H4 (cell line): ENCODE measurements at regions not wholly inside any gene's neighbourhood (a gene's known extent, or its start where the extent isn't known, plus 50 kb on each side); places are given as distances from the start of the nearest gene placed in this dataset.
"Not testable (repeated sequence)": the region's sequence is repeated elsewhere in the genome, so short reads cannot be mapped to it uniquely, and the experiment has no call there.

Source experiments
- DNase-seq: peaks from one replicate; pipeline ENCODE4 v3.0.0-alpha.2; 2015; ENCODE audit warnings: low spot score

DNA sequence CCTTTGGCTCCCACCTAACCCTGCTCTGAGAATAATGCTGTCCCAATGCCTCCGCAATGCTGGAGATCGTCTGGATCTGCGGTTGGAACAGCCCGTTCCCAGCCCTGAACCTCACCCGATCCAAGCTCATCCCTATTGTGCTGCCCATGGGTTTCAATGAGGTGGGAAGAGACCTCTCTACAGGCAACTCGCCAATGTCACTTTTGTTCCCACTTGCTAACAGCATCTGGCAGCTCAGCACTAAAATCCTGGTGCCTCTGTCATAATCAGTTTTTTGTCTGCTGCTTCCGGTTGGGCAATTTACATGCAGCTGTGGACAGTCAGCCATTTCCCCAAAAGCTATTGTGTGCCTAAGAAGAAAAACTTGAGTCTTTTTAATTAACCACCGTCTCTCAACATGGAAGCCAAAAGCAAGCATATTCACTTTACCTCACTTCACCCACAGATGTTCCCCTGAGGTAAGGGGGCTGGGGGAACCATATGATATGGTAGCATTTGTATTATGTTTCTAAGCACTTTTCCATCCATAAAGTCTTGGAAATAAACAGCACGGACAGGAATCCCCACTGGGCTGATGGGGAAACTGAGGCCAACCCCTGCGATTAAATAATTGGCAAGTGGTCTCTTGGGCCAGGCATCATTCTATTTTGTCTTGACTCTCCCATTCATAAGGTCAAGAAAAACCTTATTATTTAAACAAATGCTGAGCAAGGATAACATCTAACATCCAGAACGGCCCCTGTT, 159.2 kb upstream of the CDH5 start:
- DNase-seq: no peak

DNA sequence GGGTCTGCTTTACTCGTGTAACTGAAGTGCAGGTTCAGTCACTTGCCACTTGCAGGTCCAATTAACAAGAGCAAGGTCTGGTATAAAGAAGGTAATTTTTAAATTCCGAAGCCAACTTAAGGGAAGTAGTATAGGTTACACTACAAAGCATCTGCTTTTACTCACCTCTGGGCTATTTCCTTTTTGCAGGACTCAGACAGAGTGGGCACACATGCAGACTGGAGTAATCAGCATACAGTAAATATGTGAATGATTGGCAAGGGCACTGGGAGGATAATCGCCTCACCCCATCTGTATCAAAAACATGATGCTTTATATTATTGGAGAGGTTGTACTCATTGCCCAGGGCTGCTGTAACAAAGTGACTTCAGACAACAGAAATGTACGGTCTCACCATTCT, 160.1 kb upstream of the CDH5 start:
- DNase-seq: no peak

DNA sequence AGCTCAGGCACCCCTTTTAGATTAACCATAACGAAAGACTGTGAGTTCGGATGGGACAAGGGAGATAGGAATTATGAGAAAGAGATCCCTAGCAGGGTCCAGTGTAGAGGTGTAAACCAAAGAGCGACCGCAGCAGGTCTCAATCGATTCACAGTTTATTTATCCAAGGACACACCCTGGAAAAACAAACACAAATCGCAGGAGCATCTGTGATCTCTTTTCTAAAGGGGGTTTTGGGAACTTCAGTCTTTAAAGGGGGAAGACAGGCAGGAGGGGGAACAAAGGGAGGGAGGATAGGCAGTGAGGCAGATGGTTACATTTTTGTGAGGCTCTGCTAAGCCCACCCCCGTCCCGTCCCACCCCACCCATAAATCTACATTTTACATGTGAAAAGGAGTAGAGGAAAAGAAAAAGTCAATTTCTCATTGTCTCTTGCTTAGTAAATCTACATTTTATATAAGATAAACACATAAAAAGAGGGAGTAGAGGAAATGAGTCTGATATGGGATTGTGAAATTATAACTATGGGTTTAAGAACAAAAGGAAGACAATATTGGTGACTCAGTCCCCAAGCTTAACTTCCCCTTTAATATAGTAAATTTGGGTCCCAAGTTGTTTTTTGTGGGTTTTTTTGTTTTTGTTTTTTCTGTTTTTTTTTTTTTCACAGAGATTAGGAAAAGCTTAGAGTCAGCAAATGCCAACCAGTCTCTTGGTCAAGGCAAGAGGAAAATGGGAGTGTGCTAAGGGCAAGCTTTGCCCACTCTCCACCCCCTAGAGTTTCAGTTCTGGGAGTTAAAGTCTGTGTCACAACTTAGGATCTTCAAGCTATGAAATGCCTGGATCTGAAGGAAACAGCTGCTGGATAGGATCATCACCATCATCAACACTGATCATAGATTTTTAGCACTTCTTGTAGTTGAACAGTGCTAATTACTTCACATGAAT, 160.9 kb upstream of the CDH5 start:
- DNase-seq: no peak

DNA sequence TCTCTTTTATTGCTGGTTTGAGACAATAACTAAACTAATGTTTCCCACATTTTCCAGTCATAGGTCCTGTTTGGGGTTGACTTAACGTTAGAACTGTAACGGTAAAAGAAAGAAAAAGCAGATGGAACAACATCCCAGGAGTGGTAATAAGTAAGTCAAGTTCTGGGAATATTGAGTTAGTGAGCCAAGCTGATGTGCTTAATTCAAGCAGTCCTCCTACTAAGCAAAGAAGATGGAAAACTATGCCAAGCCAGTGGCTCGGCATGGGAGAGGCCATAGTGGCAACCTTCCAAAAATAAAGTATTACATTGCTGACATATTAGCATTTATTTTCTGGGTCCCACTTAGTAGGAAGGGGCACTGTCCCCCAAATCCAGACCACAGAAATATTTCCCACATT, 161.7 kb upstream of the CDH5 start:
- peak; percentile 27 for DNase-seq

DNA sequence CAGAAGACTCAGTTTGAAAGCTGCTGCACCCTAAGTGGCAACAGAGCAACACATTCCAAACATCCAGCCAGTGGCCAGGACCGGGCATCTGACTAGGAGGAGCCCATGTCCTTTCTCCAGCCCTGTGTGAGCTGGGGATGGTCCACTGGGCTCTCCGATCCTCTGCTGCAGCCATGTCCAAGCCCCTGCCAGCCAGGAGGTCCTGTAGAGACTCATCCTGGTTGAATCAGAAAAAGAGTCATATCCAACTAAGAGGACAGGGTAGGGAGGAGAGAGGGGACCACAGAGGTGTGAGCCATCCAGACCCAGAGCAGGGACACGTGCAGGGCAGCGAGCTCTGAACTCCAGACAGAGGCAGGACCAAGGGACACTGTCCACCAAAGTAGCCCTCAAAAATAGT, 163.0 kb upstream of the CDH5 start:
- DNase-seq: no peak

DNA sequence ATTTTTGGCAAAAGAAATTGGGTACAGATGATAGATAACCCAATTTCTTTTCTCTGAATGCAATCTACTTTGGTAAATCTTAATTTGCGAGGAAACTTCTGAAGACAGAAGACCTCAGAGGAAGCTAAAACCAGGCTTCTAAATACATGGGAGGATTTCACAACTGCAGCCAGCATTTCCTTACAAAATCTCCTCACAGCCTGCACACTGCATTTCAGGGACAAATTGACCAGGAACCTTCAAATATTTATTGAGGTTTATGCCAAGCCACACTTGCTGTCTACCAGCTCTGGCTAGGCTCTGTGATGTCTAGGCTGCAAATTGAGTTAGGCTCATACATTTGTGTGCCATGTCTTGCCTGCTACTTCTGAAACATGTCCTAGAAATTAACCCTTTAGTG, 167.3 kb upstream of the CDH5 start:
- DNase-seq: no peak

DNA sequence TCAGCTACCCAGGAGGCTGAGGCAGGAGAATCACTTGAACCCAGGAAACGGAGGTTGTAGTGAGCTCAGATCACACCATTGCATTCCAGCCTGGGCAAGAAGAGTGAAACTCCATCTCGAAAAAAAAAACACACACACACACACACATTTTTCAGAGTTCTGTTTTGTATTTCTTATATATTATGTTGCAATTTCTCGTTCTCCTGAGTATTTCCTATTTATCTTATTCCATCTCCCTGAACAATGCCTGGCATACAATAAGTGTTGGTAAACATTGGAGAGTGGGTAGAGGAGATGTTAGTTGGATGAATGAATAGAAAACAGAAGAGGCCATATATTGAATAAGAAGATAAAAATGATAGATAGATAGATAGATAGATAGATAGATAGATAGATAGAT, 167.8 kb upstream of the CDH5 start:
- no peak for DNase-seq

DNA sequence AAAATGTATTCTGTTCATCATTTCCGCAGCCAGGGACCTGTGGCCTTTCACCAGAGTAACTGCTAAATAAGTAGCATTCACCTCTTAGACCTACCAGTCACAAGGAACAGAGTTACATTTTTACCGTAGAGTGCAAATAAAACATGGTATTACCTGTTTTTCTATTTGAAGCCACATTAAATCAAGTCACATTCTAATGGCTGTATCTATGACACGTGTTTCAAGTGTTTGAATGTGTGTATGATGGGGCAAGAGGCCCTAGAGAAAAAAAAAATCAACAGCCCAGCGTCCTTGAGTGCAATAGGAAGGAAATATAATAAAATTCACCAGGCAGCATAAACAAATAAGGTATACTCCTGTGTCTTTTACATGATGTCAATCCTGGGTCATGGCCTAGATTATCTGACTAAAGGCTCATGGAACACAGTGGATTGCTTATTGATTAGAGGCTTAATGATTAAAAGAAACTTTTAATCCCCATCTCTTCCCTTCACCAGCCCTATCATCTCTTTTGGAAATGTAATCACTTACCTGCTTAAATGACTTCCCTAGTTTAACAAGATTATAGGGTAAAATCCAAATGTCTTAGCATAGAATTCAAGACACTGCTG, 168.7 kb upstream of the CDH5 start:
- DNase-seq: no peak

DNA sequence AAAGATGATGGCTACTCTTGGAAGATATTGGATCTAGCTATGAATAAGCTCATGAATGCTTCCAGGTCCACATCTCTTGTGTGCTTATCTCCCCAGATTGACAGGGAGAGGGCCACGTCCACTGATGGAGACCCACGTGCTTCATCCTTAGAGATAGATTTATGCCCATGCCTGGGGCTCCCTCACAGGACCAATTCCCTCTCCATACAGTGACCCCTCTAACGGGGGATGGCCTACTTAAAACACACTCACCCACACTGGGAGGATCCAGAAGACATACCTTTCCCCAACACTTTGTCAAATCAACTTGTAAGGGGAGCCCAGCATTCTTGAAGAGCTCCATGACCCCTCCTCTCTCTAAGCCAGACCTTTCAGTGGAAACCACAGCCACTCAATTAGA, 169.7 kb upstream of the CDH5 start:
- DNase-seq: no peak

DNA sequence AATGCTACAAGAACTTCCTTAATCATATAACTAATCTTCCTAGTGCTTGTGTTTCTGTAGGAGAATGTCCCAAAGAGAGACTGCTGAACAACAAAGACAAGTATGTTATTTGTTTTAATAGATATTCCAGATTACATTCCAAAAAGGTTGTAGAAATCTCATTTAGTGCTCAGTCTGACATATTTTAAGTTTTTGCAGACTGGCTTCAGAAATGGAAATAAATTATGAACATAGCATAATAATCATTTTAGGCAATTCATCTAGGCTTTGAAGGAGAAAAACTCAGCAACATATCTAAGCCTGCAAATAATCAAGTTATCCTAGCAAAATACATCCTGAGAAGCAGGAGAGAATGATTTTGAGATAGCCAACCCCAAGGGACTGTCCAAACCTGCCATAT, 171.6 kb upstream of the CDH5 start:
- DNase-seq: no peak

DNA sequence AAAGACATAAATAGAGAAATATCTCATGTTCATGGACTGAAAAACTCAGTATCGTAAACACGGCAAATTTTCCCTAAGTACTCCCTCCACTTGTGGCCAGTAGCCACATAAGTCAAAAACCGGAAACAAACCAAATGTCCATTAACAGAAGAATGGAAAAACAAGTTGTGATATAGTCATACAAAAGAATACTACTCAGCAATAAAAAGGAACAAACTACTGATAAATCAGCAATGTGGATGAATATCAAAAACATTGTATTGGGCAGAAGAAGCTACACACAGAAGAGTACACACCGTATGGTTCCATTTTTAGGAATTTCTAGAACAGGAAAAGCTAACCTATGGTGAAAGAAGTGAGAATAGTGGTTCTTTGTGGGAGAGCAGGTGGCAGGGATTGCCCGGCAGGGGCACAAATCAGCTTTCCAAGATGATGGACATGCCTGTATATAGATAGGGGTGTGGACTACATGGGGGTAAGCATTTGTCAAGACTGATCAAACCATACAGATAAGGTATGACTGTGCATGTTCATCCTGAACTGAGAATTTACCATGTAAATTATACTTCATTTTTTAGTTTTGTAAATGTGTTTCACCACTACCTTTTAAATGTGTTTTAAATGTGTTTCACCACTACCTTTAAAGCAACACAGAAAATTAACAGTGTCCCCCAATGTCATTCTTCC, 172.8 kb upstream of the CDH5 start:
- no peak for DNase-seq

DNA sequence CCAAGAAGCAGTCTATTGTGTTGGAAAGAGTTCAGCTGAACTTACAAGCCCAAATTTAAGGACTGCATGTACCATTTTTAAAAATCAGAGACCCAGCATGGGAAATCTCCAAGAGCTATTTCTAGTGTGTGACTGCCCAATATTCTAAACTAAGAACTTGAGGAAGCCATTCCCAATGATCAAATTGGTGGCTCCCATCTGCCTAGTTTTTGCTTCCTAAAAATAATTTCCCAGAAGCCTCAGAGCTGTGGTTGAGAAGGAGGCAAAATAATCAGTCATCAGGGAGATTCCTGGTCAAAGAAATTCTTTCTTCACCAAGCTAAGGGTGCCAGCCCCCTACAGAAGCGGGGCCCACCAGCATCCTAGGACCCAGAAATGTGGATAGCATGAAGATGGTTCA, 176.1 kb upstream of the CDH5 start:
- no peak for DNase-seq

DNA sequence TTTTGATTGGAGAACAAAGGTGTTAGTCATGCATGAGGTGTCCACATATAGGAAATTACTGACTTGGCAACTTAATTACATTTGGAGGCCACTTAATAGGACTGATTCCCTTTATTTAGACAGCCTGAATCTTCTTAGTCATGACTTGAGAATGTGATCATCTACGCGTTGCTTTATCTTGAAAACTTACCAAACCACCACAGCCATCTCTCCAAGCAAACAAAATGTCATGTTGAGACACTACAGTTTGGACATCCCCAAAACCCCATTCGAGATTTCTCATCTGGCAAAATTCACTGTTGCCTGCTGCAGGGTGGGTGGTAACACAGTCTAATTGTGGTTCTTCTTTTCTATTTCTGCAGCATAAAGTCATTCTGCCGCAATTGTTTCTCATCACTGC, 176.5 kb upstream of the CDH5 start:
- no peak for DNase-seq

DNA sequence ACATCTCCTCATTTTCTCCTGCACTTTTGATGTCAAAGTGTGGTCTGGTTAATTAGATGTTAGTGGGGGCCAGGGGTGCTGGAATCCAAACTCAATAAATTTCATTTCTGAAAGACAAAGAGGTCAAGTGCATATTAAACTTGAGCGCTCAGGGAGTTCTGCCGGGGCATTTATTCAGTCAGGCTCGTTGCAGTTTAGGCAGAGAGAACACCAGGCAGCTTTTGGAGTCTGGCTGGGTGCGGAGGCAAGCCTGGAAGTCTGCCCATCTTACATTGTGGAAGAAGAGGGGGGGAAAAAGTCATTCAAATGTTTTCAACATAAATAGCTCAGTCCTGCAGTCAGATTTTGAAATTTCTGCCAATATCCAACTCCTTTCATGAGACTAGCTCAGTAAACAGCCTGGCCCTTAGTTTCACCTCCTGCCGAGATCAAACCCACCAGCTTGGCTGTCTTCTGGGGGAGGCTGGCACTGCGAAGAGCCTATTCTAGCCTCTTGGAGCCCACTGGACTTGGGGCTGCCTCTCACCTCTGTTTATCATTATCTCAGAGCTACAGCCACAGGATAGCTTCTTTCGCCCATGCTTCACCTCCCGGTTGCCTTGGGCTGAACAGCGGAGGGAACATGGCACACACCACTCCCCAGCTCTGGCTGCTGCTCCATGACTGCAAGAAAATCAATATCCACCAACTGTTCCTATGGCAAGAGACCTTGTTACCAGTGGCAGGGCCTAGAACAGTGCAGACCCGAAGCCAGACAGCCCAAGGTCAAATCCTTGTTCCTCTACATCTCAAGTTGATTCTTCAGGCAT, 177.4 kb upstream of the CDH5 start:
- DNase-seq: no peak

DNA sequence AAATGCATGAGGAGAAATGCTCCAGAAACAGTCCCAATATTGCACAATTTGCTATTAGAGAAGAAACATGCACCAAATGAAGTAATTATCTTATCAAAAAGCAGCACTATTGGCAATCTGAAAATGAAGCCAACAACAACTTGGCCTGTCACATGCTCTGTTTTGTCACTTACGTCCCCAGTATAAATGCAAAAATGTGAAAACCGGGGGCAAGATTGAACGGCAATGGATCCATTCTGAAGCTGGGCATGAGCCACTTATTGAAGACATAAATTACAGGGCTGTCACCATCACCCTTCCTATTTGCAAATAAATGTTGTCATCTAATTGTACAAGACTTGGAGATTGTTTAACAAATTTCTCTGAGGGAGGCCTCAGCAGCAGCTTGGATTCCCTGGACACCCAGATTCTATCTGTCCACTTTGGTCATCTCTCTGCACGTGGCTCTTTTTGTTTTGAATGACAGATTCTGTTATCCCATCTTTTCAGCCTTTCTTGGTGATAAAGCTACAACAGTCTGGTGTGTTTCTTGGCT, 180.2 kb upstream of the CDH5 start:
- DNase-seq: no peak

DNA sequence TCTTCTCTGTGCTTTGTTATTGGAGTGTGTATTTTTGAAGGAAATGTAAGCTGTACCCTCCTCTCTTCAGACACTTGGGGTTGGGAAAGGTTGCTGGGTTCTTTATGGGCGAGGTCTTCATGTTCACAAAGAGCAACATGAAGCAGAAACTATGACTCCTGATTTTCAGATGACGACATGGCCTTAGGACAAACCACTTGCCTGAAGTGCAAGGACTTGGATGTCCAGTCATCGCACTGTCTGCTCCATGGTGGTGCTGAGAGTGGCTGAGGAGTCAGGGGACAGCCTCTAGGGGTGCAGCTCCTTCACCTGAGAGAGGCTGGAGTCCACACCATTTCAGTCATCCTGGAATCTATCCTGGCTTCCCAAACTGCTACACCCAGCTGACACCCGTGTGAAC, 183.9 kb upstream of the CDH5 start:
- no peak for DNase-seq

DNA sequence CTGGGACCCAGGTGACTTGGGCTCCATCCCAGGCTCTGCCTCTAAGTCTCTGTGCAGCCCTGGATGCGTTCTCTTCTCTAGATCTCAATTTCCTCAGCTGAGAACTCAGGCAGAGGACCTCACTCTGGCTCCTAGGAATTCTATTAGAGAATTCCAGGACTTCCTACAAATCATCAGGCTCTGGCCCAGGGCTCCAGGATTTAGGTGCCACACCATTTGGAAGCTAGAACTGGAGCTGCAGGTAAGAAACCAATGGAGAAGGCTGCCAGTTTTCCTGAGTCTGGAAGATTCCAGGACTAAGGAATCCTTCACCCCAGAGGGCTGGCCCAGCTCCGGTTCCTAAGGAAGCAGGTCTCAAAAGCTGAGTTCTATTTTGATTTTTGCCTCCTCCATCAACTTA, 189.8 kb upstream of the CDH5 start:
- no peak for DNase-seq

DNA sequence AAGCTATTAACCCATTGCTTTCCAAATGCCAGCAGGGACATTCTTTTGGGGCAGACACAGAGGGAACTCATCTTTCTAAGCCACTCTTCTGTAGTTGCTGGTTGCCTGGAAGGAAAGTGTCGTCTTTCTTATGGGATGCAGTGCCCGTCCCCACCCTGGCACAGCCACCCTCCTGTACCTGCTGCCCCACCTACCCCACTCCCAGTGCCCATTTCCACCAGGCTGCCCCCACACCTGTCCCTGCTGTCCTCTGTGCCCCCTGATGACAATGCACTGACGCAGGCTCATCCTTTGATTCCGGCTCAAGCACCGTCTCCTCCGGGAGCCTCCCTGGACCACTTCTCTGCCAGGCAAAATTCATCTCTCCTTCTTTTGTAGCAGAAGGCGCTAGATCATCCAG, 190.4 kb upstream of the CDH5 start:
- DNase-seq: no peak

DNA sequence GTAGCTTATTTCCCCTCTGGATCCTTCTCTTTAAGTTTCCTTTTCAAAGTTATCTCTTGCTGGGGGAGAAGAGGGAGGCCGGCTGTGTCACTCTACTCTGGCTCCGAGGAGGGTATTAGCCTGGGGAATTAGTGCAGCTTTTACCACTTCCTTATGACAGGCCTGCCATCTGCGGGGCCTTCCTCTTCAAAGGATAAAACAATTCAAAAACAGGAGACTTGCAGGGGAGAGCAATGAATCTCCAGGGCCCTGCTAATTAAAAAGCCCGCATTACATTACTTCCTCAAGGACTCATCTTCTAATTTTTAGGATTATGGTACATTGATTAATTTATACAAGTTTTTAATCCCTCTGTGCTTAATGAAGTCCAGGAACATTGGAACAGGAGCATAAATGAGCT, 190.9 kb upstream of the CDH5 start:
- no peak for DNase-seq

DNA sequence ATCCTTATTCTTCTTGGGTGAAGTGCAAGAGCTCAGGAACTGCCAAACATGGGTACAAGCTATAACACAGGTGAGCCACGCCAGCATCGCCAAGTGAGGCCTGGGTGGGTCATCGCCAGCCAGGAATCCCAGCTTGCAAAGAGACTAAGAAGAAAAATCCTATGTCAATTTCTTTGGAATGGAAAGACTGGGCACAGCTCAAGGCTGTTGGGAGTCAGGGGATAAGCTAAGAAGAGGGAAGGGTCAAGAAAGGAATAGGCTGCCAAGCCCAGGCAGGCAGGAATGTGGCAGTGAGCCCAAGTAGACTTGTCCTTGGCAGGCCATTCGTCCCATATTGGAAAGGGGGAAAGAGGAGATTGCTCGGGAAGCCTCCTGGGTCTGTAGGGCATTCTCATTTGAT, 191.4 kb upstream of the CDH5 start:
- no peak for DNase-seq

DNA sequence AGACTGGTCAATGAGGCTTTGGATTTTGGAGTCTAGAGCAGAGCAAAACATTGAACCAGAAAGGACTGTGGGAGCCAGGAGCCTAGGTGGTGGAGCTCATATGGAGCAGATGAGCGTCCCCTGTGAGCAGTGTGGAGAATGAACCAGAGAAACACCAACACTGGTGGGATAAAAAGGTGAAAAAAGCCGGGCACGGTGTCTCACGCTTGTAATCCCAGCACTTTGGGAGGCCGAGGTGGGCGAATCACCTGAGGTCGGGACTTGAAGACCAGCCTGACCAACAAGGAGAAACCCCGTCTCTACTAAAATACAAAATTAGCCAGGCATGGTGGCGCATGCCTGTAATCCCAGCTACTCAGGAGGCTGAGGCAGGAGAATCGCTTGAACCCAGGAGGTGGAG, 192.7 kb upstream of the CDH5 start:
- DNase-seq: not testable (repeated sequence)
